HG02759 (cell line): ENCODE measurements at regions not wholly inside any gene's neighbourhood (a gene's known extent, or its start where the extent isn't known, plus 50 kb on each side); places are given as distances from the start of the nearest gene placed in this dataset.

Experiments used
- ATAC-seq: cut with Tn5 transposase; IDR thresholded peaks from one replicate; pipeline ENCODE4 v1.9.1; 2021; ENCODE audit warnings: mild to moderate bottlenecking, moderate library complexity; ENCODE audit not compliant: unreplicated experiment

GRCh38 chr11:10908215-10908951 is 50.5 kb upstream of the ZBED5 start:
- ATAC-seq, result no peak
